GM23338 (cell line): ENCODE measurements at regions not wholly inside any gene's neighbourhood (a gene's known extent, or its start where the extent isn't known, plus 50 kb on each side); places are given as distances from the start of the nearest gene placed in this dataset.

ENCODE experiments used
- ATAC-seq: fragments of 200-7000 bp; cut with Tn5 transposase; 3 replicates; pipeline ENCODE4 v1.9.1; 2020
- DNase-seq: peaks from one replicate; pipeline ENCODE4 v3.0.0-alpha.2; 2015; ENCODE audit warnings: low spot score
- H2AFZ ChIP-seq: fragments of 200-600 bp; sonication (generic); 2 replicates; pipeline ENCODE4 v1.8.0; 2016; ENCODE audit warnings: antibody characterized with exemption, mild to moderate bottlenecking, moderate library complexity
- H3F3A ChIP-seq: fragments of 200-600 bp; sonication (generic); replicated peaks from 2 replicates; pipeline ENCODE4 v1.8.0; 2017; ENCODE audit warnings: antibody characterized with exemption, mixed run types, low read depth
- H3K27ac ChIP-seq: fragments of 200-600 bp; sonication (generic); 2 replicates; pipeline ENCODE4 v1.6.1; 2016; ENCODE audit warnings: low read depth
- H3K27me3 ChIP-seq: fragments of 200-600 bp; sonication (generic); 2 replicates; pipeline ENCODE4 v1.8.0; 2016; ENCODE audit warnings: mild to moderate bottlenecking, mixed run types, moderate library complexity; ENCODE audit not compliant: insufficient read depth
- H3K36me3 ChIP-seq: fragments of 200-600 bp; sonication (generic); 2 replicates; pipeline ENCODE4 v1.8.0; 2016; ENCODE audit warnings: mild to moderate bottlenecking; ENCODE audit not compliant: insufficient read depth
- H3K4me1 ChIP-seq: fragments of 200-600 bp; sonication (generic); 2 replicates; pipeline ENCODE4 v1.8.0; 2016; ENCODE audit warnings: mild to moderate bottlenecking, moderate library complexity; ENCODE audit not compliant: insufficient read depth
- H3K4me2 ChIP-seq: fragments of 200-600 bp; sonication (generic); 2 replicates; pipeline ENCODE4 v1.7.1; 2017; ENCODE audit warnings: mixed run types
- H3K4me3 ChIP-seq: fragments of 200-600 bp; sonication (generic); 2 replicates; pipeline ENCODE4 v1.6.1; 2016; ENCODE audit warnings: mixed run types
- H3K79me2 ChIP-seq: fragments of 200-600 bp; sonication (generic); replicated peaks from 2 replicates; pipeline ENCODE4 v1.8.0; 2017; ENCODE audit warnings: mild to moderate bottlenecking; ENCODE audit not compliant: insufficient read depth
- H3K9me2 ChIP-seq: fragments of 200-600 bp; sonication (generic); 2 replicates; pipeline ENCODE4 v1.8.0; 2017; ENCODE audit not compliant: insufficient read depth
- H4K20me1 ChIP-seq: fragments of 200-600 bp; sonication (generic); replicated peaks from 2 replicates; pipeline ENCODE4 v1.8.0; 2017; ENCODE audit warnings: mild to moderate bottlenecking; ENCODE audit not compliant: insufficient read depth
- H3K27ac Mint-ChIP-seq: 2 replicates; pipeline ENCODE4 v1.8.0; 2020; ENCODE audit warnings: inconsistent platforms, mild to moderate bottlenecking, moderate library complexity, mixed read lengths
- H3K27me3 Mint-ChIP-seq: 3 replicates; pipeline ENCODE4 v1.8.0; 2022; ENCODE audit warnings: low read depth, mild to moderate bottlenecking, moderate library complexity, mixed read lengths, inconsistent platforms; ENCODE audit not compliant: insufficient read depth, poor library complexity
- H3K36me3 Mint-ChIP-seq: 3 replicates; pipeline ENCODE4 v1.8.0; 2021; ENCODE audit warnings: low read depth, mild to moderate bottlenecking, inconsistent platforms, moderate library complexity, mixed read lengths
- H3K4me1 Mint-ChIP-seq: 3 replicates; pipeline ENCODE4 v1.8.0; 2020; ENCODE audit warnings: mild to moderate bottlenecking, inconsistent platforms, mixed read lengths
- H3K4me3 Mint-ChIP-seq: 3 replicates; pipeline ENCODE4 v1.8.0; 2021; ENCODE audit warnings: moderate library complexity, mild to moderate bottlenecking, inconsistent platforms, mixed read lengths
- H3K9me3 Mint-ChIP-seq: 3 replicates; pipeline ENCODE4 v1.8.0; 2020; ENCODE audit warnings: moderate library complexity, mild to moderate bottlenecking, inconsistent platforms, mixed read lengths
- CREB1 ChIP-seq: fragments of 250-450 bp; sonication (Bioruptor Pico); IDR thresholded peaks from 2 replicates; pipeline ENCODE4 v1.5.0; 2020; ENCODE audit warnings: low read depth, mild to moderate bottlenecking, moderate library complexity
- ETS1 ChIP-seq: IDR thresholded peaks from 2 replicates; pipeline ENCODE4 v1.6.1; 2016; ENCODE audit warnings: antibody characterized with exemption
- JUNB ChIP-seq: IDR thresholded peaks from one replicate; pipeline ENCODE4 v1.6.1; 2016; ENCODE audit warnings: antibody characterized with exemption; ENCODE audit not compliant: unreplicated experiment
- NANOG ChIP-seq: IDR thresholded peaks from 2 replicates; pipeline ENCODE4 v1.6.1; 2016; ENCODE audit warnings: antibody characterized with exemption, borderline replicate concordance
- POLR2AphosphoS5 ChIP-seq: IDR thresholded peaks from 2 replicates; pipeline ENCODE4 v1.6.1; 2016; ENCODE audit warnings: antibody characterized with exemption, low read depth
- REST ChIP-seq: IDR thresholded peaks from one replicate; pipeline ENCODE4 v1.6.1; 2018; ENCODE audit warnings: antibody characterized with exemption; ENCODE audit not compliant: unreplicated experiment
- STAT1 ChIP-seq: IDR thresholded peaks from one replicate; pipeline ENCODE4 v1.6.1; 2016; ENCODE audit warnings: antibody characterized with exemption; ENCODE audit not compliant: unreplicated experiment
- ZNF462 ChIP-seq: fragments of 250-450 bp; sonication (Bioruptor Pico); IDR thresholded peaks from 2 replicates; pipeline ENCODE4 v1.5.0; 2020; ENCODE audit warnings: mild to moderate bottlenecking, moderate library complexity

GRCh38 chr1:238552271-238552670, 661.5 kb upstream of the ZP4 start (continued):
- TF ChIP-seq ZNF462 (no peak), CREB1 (CRISPR knock-in tag) (no peak), ETS1 (no peak), NANOG (no peak), POLR2AphosphoS5 (no peak), JUNB (no peak)

GRCh38 chr1:238549137-238549536, 658.4 kb upstream of the ZP4 start:
- ATAC-seq (no peak), DNase-seq (no peak)
- H3K4me1 ChIP-seq = 0 out of 2 replicates have a peak, but pooled peaks cover 3% of the 10 kb centered on the region
- no peaks in the 10 kb centered on the region for H3K9me2 ChIP-seq
- no peaks in the 10 kb centered on the region for H3F3A ChIP-seq
- no peaks in the 10 kb centered on the region for H3K27me3 Mint-ChIP-seq
- H3K27me3 ChIP-seq = no peaks in the 10 kb centered on the region
- no peak overlapping the region for H3K27ac ChIP-seq
- H3K9me3 Mint-ChIP-seq = peaks cover 41% of the 10 kb centered on the region
- no peak overlapping the region for H3K4me2 ChIP-seq
- H3K36me3 ChIP-seq = no peaks in the 10 kb centered on the region
- H3K4me3 ChIP-seq = no peak overlapping the region
- H3K27ac Mint-ChIP-seq = no peak overlapping the region
- H3K4me1 Mint-ChIP-seq = no peaks in the 10 kb centered on the region
- H3K36me3 Mint-ChIP-seq = peaks cover 25% of the 10 kb centered on the region; the same call in 2 of the 3 replicates
- no peaks in the 10 kb centered on the region for H3K79me2 ChIP-seq
- H4K20me1 ChIP-seq = no peaks in the 10 kb centered on the region
- no peak overlapping the region for H2AFZ ChIP-seq
- no peak overlapping the region for H3K4me3 Mint-ChIP-seq
- TF ChIP-seq CREB1 (CRISPR knock-in tag) (no peak), JUNB (no peak), ETS1 (no peak), REST (no peak), STAT1 (no peak)
